Keratinocyte (primary cell): ENCODE measurements at regions not wholly inside any gene's neighbourhood (a gene's known extent, or its start where the extent isn't known, plus 50 kb on each side); places are given as distances from the start of the nearest gene placed in this dataset.

Source experiments
- EZH2 ChIP-seq: IDR thresholded peaks from one replicate; pipeline ENCODE4 v1.6.1; 2012; ENCODE audit warnings: inconsistent platforms, mild to moderate bottlenecking, low read length, moderate library complexity
- TF ChIP-seq, protein P1 (sequence below), 3 experiments: IDR thresholded peaks in 1 of 3; conservative IDR thresholded peaks in 1 of 3; optimal IDR thresholded peaks in 1 of 3; 2 replicates in 2 of 3; 3 replicates in 1 of 3; pipeline versions ENCODE3 to v1.5.1; 2011; ENCODE audit warnings: low read length in 3 of 3, mild to moderate bottlenecking in 3 of 3, moderate library complexity in 2 of 3, control low read depth in 1 of 3, inconsistent platforms in 1 of 3; ENCODE audit not compliant: insufficient read depth in 2 of 3; ENCODE audit errors: extremely low read depth in 1 of 3

DNA sequence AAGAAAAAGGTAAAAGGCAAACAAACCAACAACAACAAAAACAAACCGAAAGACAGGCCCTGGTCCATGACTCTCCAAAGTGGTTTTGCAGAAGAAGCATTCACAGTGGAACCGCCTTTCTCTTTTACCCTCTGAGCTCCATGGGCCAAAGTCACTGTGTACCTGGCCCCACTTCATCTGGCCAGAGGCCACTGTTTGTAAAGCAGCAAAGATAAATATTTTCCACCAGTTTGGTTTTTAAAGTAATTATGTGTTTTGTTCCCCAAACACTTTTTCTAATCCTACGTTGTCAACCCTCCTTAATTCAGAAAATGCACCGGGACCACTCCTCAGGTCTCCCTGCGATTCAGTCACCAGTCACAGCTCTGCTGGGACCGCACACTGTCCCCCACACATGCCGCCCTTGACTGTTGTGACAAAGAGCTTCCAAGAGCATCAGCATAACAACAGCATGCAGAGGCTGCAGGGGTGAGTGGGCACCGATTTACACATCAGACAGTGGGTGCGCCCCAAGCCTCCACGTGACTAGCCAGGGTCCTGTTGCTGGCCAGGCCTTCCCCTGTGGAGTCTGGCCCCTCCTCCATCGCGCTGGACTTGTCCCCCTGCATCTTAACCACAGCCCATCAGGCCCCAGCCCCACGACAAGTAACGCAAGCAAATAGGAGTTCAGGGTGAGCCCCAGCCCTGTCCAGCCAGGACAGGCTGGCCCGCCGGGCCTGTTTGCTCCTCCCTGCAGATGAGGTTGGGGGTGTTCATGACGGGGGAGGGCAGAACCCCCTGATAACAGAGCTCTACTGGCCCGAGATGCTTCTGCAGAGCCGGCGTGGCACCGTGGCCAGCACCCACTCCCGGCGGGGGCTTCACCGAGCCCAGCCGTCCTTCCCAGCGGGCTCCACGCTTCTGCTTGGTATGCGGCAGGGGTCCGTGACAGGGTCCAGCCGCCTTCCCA is 65.2 kb upstream of the DIO3 start:
- TF ChIP-seq, protein P1, sequence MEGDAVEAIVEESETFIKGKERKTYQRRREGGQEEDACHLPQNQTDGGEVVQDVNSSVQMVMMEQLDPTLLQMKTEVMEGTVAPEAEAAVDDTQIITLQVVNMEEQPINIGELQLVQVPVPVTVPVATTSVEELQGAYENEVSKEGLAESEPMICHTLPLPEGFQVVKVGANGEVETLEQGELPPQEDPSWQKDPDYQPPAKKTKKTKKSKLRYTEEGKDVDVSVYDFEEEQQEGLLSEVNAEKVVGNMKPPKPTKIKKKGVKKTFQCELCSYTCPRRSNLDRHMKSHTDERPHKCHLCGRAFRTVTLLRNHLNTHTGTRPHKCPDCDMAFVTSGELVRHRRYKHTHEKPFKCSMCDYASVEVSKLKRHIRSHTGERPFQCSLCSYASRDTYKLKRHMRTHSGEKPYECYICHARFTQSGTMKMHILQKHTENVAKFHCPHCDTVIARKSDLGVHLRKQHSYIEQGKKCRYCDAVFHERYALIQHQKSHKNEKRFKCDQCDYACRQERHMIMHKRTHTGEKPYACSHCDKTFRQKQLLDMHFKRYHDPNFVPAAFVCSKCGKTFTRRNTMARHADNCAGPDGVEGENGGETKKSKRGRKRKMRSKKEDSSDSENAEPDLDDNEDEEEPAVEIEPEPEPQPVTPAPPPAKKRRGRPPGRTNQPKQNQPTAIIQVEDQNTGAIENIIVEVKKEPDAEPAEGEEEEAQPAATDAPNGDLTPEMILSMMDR (optimal IDR thresholded peaks at IDR 0.05 in 1 of 3, IDR thresholded peaks at IDR 0.05 in 1 of 3, conservative IDR thresholded peaks at IDR 0.05 in 1 of 3; ENCODE audit: extremely low read depth in 1 of 3, insufficient read depth in 2 of 3, low read length in 3 of 3) = no peak
- no peak for TF ChIP-seq EZH2
